ENCODE measurements at regions not wholly inside any gene's neighbourhood (a gene's known extent, or its start where the extent isn't known, plus 50 kb on each side); places are given as distances from the start of the nearest gene placed in this dataset.

DNA sequence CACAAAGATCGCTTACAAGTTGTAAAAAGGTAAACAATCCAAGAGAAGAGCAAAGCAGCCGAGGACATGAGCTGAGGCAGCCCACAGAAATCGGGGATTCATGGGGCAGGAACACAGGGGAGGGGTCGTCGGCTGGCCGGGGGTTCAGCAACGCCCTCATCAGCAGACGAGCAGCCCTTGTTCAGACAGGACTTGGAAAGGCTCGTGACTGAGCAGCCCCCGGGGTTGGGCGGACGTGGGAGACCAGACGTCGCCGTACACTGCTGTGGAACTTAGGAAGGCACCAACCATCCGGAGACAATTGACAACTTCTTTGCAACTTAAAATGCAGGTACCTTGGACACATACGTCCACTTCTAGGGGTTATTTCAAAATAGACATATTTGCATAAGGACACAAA, 370.5 kb downstream of the BRD1 start:
- DNase-seq (ENCODE audit: low read depth, low spot score) (no peak), ATAC-seq (no peak)
- Histone ChIP-seq H2AFZ (ENCODE audit: low read depth, low read length, poor library complexity, severe bottlenecking) (no peak overlapping the region), H3K4me1 (ENCODE audit: control insufficient read depth in 1 of 2, insufficient read depth in 2 of 2, low read length in 2 of 2) (no peaks in the 10 kb centered on the region), H3K27me3 (ENCODE audit: insufficient read depth, low read length) (no peaks in the 10 kb centered on the region), H3K27ac (ENCODE audit: low read depth, low read length) (no peak overlapping the region), H3K9ac (ENCODE audit: low read length) (no peak overlapping the region), H3K9me3 (ENCODE audit: control insufficient read depth in 1 of 2, insufficient read depth in 1 of 2, low read depth in 1 of 2, low read length in 2 of 2) (no peaks in the 10 kb centered on the region), H3K4me2 (ENCODE audit: low read length) (no peak overlapping the region), H3K36me3 (ENCODE audit: control insufficient read depth in 1 of 2, insufficient read depth in 2 of 2, low read length in 2 of 2) (no peaks in the 10 kb centered on the region), H3K4me3 (replicated peaks in 1 of 2; ENCODE audit: low read depth in 1 of 2, low read length in 2 of 2) (no peak overlapping the region), H4K20me1 (ENCODE audit: insufficient read depth) (no peaks in the 10 kb centered on the region), H3K9me2 (ENCODE audit: insufficient read depth) (no peaks in the 10 kb centered on the region), H3K79me2 (ENCODE audit: insufficient read depth, low read length) (no peaks in the 10 kb centered on the region)
- BruUV-seq (replicated peaks), result no TSS peak
- intact Hi-C loops (cut with micrococcal nuclease), result no loop called here
- ChIA-PET RAD21 (ENCODE audit: low non-redundant PET in 1 of 2, low total read pairs in 2 of 2, uncharacterized antibody in 2 of 2, unreplicated experiment in 2 of 2) (no interaction called here), CTCF (no interaction called here), POLR2A (no interaction called here)
- TF ChIP-seq ZNF274 (IDR thresholded peaks at IDR 0.05; ENCODE audit: low read depth, low read length) (no peak), SIN3A (IDR thresholded peaks at IDR 0.05; ENCODE audit: low read depth) (no peak), JUND (IDR thresholded peaks at IDR 0.05) (no peak), ELF1 (IDR thresholded peaks at IDR 0.05; ENCODE audit: borderline replicate concordance, low read depth) (no peak), CBX3 (IDR thresholded peaks at IDR 0.05; ENCODE audit: low read depth) (no peak), ZFX (IDR thresholded peaks at IDR 0.05) (no peak), EGR1 (IDR thresholded peaks at IDR 0.05; ENCODE audit: low read depth) (no peak), FOSL1 (IDR thresholded peaks at IDR 0.05; ENCODE audit: low read depth) (no peak), CEBPB (IDR thresholded peaks at IDR 0.05; ENCODE audit: low read depth) (no peak), TCF7L2 (IDR thresholded peaks at IDR 0.05; ENCODE audit: borderline replicate concordance, extremely low read depth, insufficient read depth, insufficient read length) (no peak), SP1 (IDR thresholded peaks at IDR 0.05; ENCODE audit: low read depth) (no peak), SRF (IDR thresholded peaks at IDR 0.05; ENCODE audit: low read depth) (no peak)
- TF ChIP-seq, protein P1, sequence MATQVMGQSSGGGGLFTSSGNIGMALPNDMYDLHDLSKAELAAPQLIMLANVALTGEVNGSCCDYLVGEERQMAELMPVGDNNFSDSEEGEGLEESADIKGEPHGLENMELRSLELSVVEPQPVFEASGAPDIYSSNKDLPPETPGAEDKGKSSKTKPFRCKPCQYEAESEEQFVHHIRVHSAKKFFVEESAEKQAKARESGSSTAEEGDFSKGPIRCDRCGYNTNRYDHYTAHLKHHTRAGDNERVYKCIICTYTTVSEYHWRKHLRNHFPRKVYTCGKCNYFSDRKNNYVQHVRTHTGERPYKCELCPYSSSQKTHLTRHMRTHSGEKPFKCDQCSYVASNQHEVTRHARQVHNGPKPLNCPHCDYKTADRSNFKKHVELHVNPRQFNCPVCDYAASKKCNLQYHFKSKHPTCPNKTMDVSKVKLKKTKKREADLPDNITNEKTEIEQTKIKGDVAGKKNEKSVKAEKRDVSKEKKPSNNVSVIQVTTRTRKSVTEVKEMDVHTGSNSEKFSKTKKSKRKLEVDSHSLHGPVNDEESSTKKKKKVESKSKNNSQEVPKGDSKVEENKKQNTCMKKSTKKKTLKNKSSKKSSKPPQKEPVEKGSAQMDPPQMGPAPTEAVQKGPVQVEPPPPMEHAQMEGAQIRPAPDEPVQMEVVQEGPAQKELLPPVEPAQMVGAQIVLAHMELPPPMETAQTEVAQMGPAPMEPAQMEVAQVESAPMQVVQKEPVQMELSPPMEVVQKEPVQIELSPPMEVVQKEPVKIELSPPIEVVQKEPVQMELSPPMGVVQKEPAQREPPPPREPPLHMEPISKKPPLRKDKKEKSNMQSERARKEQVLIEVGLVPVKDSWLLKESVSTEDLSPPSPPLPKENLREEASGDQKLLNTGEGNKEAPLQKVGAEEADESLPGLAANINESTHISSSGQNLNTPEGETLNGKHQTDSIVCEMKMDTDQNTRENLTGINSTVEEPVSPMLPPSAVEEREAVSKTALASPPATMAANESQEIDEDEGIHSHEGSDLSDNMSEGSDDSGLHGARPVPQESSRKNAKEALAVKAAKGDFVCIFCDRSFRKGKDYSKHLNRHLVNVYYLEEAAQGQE (IDR thresholded peaks at IDR 0.05; ENCODE audit: low read depth), result no peak
- TF ChIP-seq, protein P2, sequence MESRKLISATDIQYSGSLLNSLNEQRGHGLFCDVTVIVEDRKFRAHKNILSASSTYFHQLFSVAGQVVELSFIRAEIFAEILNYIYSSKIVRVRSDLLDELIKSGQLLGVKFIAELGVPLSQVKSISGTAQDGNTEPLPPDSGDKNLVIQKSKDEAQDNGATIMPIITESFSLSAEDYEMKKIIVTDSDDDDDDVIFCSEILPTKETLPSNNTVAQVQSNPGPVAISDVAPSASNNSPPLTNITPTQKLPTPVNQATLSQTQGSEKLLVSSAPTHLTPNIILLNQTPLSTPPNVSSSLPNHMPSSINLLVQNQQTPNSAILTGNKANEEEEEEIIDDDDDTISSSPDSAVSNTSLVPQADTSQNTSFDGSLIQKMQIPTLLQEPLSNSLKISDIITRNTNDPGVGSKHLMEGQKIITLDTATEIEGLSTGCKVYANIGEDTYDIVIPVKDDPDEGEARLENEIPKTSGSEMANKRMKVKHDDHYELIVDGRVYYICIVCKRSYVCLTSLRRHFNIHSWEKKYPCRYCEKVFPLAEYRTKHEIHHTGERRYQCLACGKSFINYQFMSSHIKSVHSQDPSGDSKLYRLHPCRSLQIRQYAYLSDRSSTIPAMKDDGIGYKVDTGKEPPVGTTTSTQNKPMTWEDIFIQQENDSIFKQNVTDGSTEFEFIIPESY (IDR thresholded peaks at IDR 0.05; ENCODE audit: extremely low read depth, insufficient replicate concordance, low read length), result no peak
